Stimulated activated CD4-positive, alpha-beta T cell treated with anti-CD3 and anti-CD28 coated beads, Interleukin-12 subunit alpha, Interleukin-12 subunit beta, amount 100 ng/mL, for 4 hours (primary cell): ENCODE measurements at regions not wholly inside any gene's neighbourhood (a gene's known extent, or its start where the extent isn't known, plus 50 kb on each side); places are given as distances from the start of the nearest gene placed in this dataset.

ENCODE experiments used
- DNase-seq: peaks from one replicate; pipeline ENCODE4 v3.0.0-alpha.2; 2020

- DNase-seq = no peak
Measured at GRCh38 chr7:156118248-156118645, 306.0 kb upstream of the SHH start.

- no peak for DNase-seq
Measured at GRCh38 chr7:156117542-156118247, 305.4 kb upstream of the SHH start.

GRCh38 chr7:156116514-156117215, 304.4 kb upstream of the SHH start:
- DNase-seq = no peak

- no peak for DNase-seq
Measured at GRCh38 chr7:156115582-156115981, 303.3 kb upstream of the SHH start.

GRCh38 chr7:156113731-156114130, 301.5 kb upstream of the SHH start:
- no peak for DNase-seq

GRCh38 chr7:156109988-156110387, 297.7 kb upstream of the SHH start:
- no peak for DNase-seq

GRCh38 chr7:156109076-156109475, 296.8 kb upstream of the SHH start:
- DNase-seq = no peak

GRCh38 chr7:156107957-156108356, 295.7 kb upstream of the SHH start:
- no peak for DNase-seq

- no peak for DNase-seq
Measured at GRCh38 chr7:156106107-156106426, 293.8 kb upstream of the SHH start.

GRCh38 chr7:156105337-156106106, 293.3 kb upstream of the SHH start:
- DNase-seq = no peak

GRCh38 chr7:156104501-156105336, 292.5 kb upstream of the SHH start:
- no peak for DNase-seq

- no peak for DNase-seq
Measured at GRCh38 chr7:156102267-156102666, 290.0 kb upstream of the SHH start.

- DNase-seq = no peak
Measured at GRCh38 chr7:156101355-156101754, 289.1 kb upstream of the SHH start.

GRCh38 chr7:156100086-156100485, 287.8 kb upstream of the SHH start:
- DNase-seq = no peak

- DNase-seq = no peak
Measured at GRCh38 chr7:156099085-156099484, 286.8 kb upstream of the SHH start.

GRCh38 chr7:156096771-156097538, 284.7 kb upstream of the SHH start:
- DNase-seq = no peak

GRCh38 chr7:156095908-156096539, 283.8 kb upstream of the SHH start:
- DNase-seq = peak; percentile 7

GRCh38 chr7:156094350-156095146, 282.3 kb upstream of the SHH start:
- no peak for DNase-seq

- DNase-seq = no peak
Measured at GRCh38 chr7:156092307-156092706, 280.0 kb upstream of the SHH start.

GRCh38 chr7:156091519-156092080, 279.3 kb upstream of the SHH start:
- DNase-seq = no peak

GRCh38 chr7:156090988-156091387, 278.7 kb upstream of the SHH start:
- DNase-seq = no peak
